WTC11 (cell line): ENCODE measurements at regions not wholly inside any gene's neighbourhood (a gene's known extent, or its start where the extent isn't known, plus 50 kb on each side); places are given as distances from the start of the nearest gene placed in this dataset.

ENCODE experiments used
- ATAC-seq: fragments of 200-7000 bp; cut with Tn5 transposase; 2 replicates; pipeline ENCODE4 v1.10.0; 2021; ENCODE audit warnings: mild to moderate bottlenecking, moderate library complexity
- CTCF ChIA-PET: fragments of 300-600 bp; sonication (Branson Sonifier 250); formaldehyde crosslinking; loops from one replicate; lab custom pipeline; 2021; ENCODE audit warnings: antibody characterized with exemption; lab: Charles Lee
- POLR2A ChIA-PET: fragments of 350-600 bp; sonication (Branson Sonifier 250); formaldehyde crosslinking; loops from one replicate; lab custom pipeline; 2021; ENCODE audit warnings: antibody characterized with exemption; lab: Charles Lee
- DNase-seq: peaks from one replicate; pipeline ENCODE4 v3.0.0; 2021; ENCODE audit warnings: low spot score
- H3K27ac Mint-ChIP-seq: 2 replicates; pipeline ENCODE4 v1.8.0; 2021; ENCODE audit warnings: mixed read lengths
- H3K27me3 Mint-ChIP-seq: 2 replicates; pipeline ENCODE4 v1.8.0; 2021; ENCODE audit warnings: low read depth, mild to moderate bottlenecking, moderate library complexity, mixed read lengths
- H3K36me3 Mint-ChIP-seq: 2 replicates; pipeline ENCODE4 v1.8.0; 2021; ENCODE audit warnings: mixed read lengths
- H3K4me1 Mint-ChIP-seq: 2 replicates; pipeline ENCODE4 v1.8.0; 2022; ENCODE audit warnings: mixed read lengths
- H3K4me3 Mint-ChIP-seq: 2 replicates; pipeline ENCODE4 v1.8.0; 2021; ENCODE audit warnings: mild to moderate bottlenecking, moderate library complexity, mixed read lengths
- H3K9me3 Mint-ChIP-seq: 2 replicates; pipeline ENCODE4 v1.8.0; 2021; ENCODE audit warnings: mixed read lengths
- ERG ChIP-seq: fragments of 250-450 bp; sonication (Bioruptor Pico); IDR thresholded peaks from 2 replicates; pipeline ENCODE4 v1.8.0; 2021; ENCODE audit warnings: mild to moderate bottlenecking
- FOXP1 ChIP-seq: sonication (generic); formaldehyde crosslinking; IDR thresholded peaks from 2 replicates; pipeline ENCODE4 v1.8.0; 2022; ENCODE audit warnings: missing genetic modification reagents, mild to moderate bottlenecking, moderate library complexity, borderline replicate concordance
- JUN ChIP-seq: sonication (generic); formaldehyde crosslinking; IDR thresholded peaks from 2 replicates; pipeline ENCODE4 v1.8.0; 2023; ENCODE audit warnings: mild to moderate bottlenecking, missing genetic modification reagents
- KAT7 ChIP-seq: sonication (generic); formaldehyde crosslinking; IDR thresholded peaks from 2 replicates; pipeline ENCODE4 v1.8.1; 2023; ENCODE audit warnings: missing genetic modification reagents, mild to moderate bottlenecking, borderline replicate concordance
- MLX ChIP-seq: sonication (generic); formaldehyde crosslinking; IDR thresholded peaks from 2 replicates; pipeline ENCODE4 v1.8.1; 2023; ENCODE audit warnings: mild to moderate bottlenecking, missing genetic modification reagents, moderate library complexity
- RELA ChIP-seq: sonication (generic); formaldehyde crosslinking; IDR thresholded peaks from 2 replicates; pipeline ENCODE4 v1.8.1; 2022; ENCODE audit warnings: missing genetic modification reagents, mild to moderate bottlenecking, borderline replicate concordance
- SMAD4 ChIP-seq: sonication (generic); formaldehyde crosslinking; IDR thresholded peaks from 2 replicates; pipeline ENCODE4 v1.8.0; 2022; ENCODE audit warnings: mild to moderate bottlenecking, missing genetic modification reagents
- SOX15 ChIP-seq: fragments of 250-450 bp; sonication (Bioruptor Pico); IDR thresholded peaks from 2 replicates; pipeline ENCODE4 v1.9.0; 2021; ENCODE audit warnings: mild to moderate bottlenecking
- TP53 ChIP-seq: sonication (generic); formaldehyde crosslinking; IDR thresholded peaks from 2 replicates; pipeline ENCODE4 v1.8.1; 2023; ENCODE audit warnings: mild to moderate bottlenecking, missing genetic modification reagents
- ZNF219 ChIP-seq: sonication (generic); formaldehyde crosslinking; IDR thresholded peaks from 2 replicates; pipeline ENCODE4 v1.8.0; 2023; ENCODE audit warnings: missing genetic modification reagents, mild to moderate bottlenecking, borderline replicate concordance
- ZNF263 ChIP-seq: sonication (generic); formaldehyde crosslinking; IDR thresholded peaks from 2 replicates; pipeline ENCODE4 v1.8.1; 2022; ENCODE audit warnings: low read depth, mild to moderate bottlenecking, moderate library complexity, missing genetic modification reagents
- ZNF281 ChIP-seq: sonication (generic); formaldehyde crosslinking; IDR thresholded peaks from 2 replicates; pipeline ENCODE4 v1.8.0; 2023; ENCODE audit warnings: mild to moderate bottlenecking, missing genetic modification reagents
- ZNF423 ChIP-seq: fragments of 250-450 bp; sonication (Bioruptor Pico); IDR thresholded peaks from 2 replicates; pipeline ENCODE4 v2.1.2; 2022; ENCODE audit warnings: mild to moderate bottlenecking, moderate library complexity
- ZNF532 ChIP-seq: fragments of 250-450 bp; sonication (Bioruptor Pico); IDR thresholded peaks from 2 replicates; pipeline ENCODE4 v1.9.0; 2021; ENCODE audit warnings: mild to moderate bottlenecking, borderline replicate concordance
- ZNF671 ChIP-seq: fragments of 250-450 bp; sonication (Bioruptor Pico); IDR thresholded peaks from 2 replicates; pipeline ENCODE4 v1.8.0; 2021; ENCODE audit warnings: mild to moderate bottlenecking
- TF ChIP-seq, protein P1 (sequence below): sonication (generic); formaldehyde crosslinking; IDR thresholded peaks from 2 replicates; pipeline ENCODE4 v1.8.1; 2023; ENCODE audit warnings: mild to moderate bottlenecking, missing genetic modification reagents
- TF ChIP-seq, protein P2 (sequence below): sonication (generic); formaldehyde crosslinking; IDR thresholded peaks from 2 replicates; pipeline ENCODE4 v1.8.1; 2023; ENCODE audit warnings: mild to moderate bottlenecking, missing genetic modification reagents, borderline replicate concordance
- TF ChIP-seq, protein P3 (sequence below): fragments of 250-450 bp; sonication (Bioruptor Pico); IDR thresholded peaks from 2 replicates; pipeline ENCODE4 v1.9.0; 2021; ENCODE audit warnings: moderate library complexity, mild to moderate bottlenecking, inconsistent platforms, borderline replicate concordance

DNA sequence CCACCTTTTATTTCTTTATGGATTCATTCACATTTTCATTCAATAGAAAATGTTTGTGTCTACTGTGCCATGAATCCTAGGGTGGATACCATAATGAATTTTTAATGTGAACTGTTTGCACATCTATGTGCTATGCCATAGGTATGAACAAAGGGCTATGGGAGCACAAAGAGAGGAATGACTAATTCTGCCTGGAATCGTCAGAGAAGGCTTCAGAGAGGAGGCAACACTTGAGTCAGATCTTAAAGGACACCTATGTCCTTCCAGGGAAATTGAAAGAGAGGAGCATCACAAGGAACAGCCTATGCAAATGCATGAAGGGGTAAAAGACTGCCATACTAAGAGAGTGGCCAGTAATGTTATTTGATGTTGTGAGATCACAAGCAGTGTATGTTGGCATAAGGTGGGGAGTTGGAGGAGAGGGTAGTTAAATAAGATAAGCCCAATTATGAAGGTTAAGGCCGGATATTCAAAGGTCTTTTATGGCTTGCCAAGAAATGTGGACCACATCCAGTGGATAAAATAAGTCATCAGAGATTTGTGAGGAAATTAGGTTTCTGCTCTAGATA lies 246.7 kb downstream of the GRIN2B start:
- Mint-ChIP-seq H3K27me3 (peaks cover 73% of the 10 kb centered on the region), H3K4me3 (no peak overlapping the region), H3K36me3 (no peaks in the 10 kb centered on the region), H3K27ac (no peak overlapping the region), H3K4me1 (peaks cover 6% of the 10 kb centered on the region), H3K9me3 (no peaks in the 10 kb centered on the region)
- ChIA-PET POLR2A (no interaction called here), CTCF (no interaction called here)
- TF ChIP-seq ZNF281 (CRISPR knock-in tag) (no peak), KAT7 (no peak), MLX (CRISPR knock-in tag) (no peak), ZNF219 (CRISPR knock-in tag) (no peak), ZNF532 (CRISPR knock-in tag) (no peak), TP53 (CRISPR knock-in tag) (no peak), SMAD4 (no peak), ZNF423 (CRISPR knock-in tag) (no peak), FOXP1 (CRISPR knock-in tag) (no peak), JUN (CRISPR knock-in tag) (no peak), RELA (CRISPR knock-in tag) (no peak), ERG (CRISPR knock-in tag) (no peak), ZNF671 (CRISPR knock-in tag) (no peak), ZNF263 (CRISPR knock-in tag) (no peak), SOX15 (no peak)
- TF ChIP-seq, protein P1, sequence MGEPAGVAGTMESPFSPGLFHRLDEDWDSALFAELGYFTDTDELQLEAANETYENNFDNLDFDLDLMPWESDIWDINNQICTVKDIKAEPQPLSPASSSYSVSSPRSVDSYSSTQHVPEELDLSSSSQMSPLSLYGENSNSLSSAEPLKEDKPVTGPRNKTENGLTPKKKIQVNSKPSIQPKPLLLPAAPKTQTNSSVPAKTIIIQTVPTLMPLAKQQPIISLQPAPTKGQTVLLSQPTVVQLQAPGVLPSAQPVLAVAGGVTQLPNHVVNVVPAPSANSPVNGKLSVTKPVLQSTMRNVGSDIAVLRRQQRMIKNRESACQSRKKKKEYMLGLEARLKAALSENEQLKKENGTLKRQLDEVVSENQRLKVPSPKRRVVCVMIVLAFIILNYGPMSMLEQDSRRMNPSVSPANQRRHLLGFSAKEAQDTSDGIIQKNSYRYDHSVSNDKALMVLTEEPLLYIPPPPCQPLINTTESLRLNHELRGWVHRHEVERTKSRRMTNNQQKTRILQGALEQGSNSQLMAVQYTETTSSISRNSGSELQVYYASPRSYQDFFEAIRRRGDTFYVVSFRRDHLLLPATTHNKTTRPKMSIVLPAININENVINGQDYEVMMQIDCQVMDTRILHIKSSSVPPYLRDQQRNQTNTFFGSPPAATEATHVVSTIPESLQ (CRISPR knock-in tag) = no peak
- TF ChIP-seq, protein P2, sequence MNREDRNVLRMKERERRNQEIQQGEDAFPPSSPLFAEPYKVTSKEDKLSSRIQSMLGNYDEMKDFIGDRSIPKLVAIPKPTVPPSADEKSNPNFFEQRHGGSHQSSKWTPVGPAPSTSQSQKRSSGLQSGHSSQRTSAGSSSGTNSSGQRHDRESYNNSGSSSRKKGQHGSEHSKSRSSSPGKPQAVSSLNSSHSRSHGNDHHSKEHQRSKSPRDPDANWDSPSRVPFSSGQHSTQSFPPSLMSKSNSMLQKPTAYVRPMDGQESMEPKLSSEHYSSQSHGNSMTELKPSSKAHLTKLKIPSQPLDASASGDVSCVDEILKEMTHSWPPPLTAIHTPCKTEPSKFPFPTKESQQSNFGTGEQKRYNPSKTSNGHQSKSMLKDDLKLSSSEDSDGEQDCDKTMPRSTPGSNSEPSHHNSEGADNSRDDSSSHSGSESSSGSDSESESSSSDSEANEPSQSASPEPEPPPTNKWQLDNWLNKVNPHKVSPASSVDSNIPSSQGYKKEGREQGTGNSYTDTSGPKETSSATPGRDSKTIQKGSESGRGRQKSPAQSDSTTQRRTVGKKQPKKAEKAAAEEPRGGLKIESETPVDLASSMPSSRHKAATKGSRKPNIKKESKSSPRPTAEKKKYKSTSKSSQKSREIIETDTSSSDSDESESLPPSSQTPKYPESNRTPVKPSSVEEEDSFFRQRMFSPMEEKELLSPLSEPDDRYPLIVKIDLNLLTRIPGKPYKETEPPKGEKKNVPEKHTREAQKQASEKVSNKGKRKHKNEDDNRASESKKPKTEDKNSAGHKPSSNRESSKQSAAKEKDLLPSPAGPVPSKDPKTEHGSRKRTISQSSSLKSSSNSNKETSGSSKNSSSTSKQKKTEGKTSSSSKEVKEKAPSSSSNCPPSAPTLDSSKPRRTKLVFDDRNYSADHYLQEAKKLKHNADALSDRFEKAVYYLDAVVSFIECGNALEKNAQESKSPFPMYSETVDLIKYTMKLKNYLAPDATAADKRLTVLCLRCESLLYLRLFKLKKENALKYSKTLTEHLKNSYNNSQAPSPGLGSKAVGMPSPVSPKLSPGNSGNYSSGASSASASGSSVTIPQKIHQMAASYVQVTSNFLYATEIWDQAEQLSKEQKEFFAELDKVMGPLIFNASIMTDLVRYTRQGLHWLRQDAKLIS = no peak
- TF ChIP-seq, protein P3, sequence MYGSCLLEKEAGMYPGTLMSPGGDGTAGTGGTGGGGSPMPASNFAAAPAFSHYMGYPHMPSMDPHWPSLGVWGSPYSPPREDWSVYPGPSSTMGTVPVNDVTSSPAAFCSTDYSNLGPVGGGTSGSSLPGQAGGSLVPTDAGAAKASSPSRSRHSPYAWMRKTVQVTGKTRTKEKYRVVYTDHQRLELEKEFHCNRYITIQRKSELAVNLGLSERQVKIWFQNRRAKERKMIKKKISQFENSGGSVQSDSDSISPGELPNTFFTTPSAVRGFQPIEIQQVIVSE = no peak
- ATAC-seq (no peak), DNase-seq (no peak)
